H1 (cell line): ENCODE measurements at regions not wholly inside any gene's neighbourhood (a gene's known extent, or its start where the extent isn't known, plus 50 kb on each side); places are given as distances from the start of the nearest gene placed in this dataset.

Experiments
- RXRA ChIP-seq: IDR thresholded peaks from 2 replicates; pipeline ENCODE4 v1.6.1; 2011; ENCODE audit warnings: low read depth, mild to moderate bottlenecking, low read length, moderate library complexity; ENCODE audit not compliant: insufficient read depth
- SUZ12 ChIP-seq: fragments of 200-600 bp; sonication (generic); IDR thresholded peaks from 2 replicates; pipeline ENCODE4 v1.6.1; 2012; ENCODE audit warnings: mild to moderate bottlenecking, inconsistent platforms, low read length, moderate library complexity, mixed read lengths

DNA sequence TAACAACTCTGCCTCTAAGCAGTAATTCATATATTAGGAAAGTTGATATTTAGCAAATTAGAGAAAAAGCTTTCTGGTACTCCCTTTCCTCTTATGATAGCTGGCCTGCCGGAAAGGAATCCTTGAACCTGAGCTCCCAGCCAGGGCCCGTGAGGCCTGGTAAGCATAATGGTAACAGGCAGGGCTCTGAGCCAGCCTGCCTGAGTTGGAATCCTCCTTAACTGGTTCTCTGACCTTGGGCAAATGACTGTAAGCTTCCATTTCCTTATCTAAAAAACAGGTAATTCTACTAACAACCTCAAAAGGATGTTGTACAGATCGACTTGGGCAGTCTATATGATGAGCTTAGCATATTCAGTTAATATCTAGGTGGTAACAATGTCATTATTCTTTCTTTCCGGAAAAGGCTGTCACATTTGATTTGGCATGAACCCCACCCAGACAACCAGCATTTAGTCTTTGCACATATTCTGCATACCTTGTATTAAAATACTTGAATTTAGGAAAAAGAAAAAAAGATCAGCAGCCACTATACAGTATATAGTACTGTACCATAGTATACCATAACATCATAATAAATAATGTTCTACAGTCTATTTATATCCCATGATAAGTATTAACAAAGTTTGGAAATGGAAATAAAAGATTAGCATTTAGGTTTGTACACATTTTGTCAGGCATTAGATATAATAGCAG is 55.7 kb upstream of the MAP3K1 start:
- TF ChIP-seq SUZ12 (no peak), RXRA (no peak)
